M059J (cell line): ENCODE measurements at regions not wholly inside any gene's neighbourhood (a gene's known extent, or its start where the extent isn't known, plus 50 kb on each side); places are given as distances from the start of the nearest gene placed in this dataset.
"Not testable (repeated sequence)": the region's sequence is repeated elsewhere in the genome, so short reads cannot be mapped to it uniquely, and the experiment has no call there.

Experiments
- DNase-seq: peaks from one replicate; pipeline ENCODE4 v3.0.0-alpha.2; 2012; ENCODE audit warnings: low read depth

DNA sequence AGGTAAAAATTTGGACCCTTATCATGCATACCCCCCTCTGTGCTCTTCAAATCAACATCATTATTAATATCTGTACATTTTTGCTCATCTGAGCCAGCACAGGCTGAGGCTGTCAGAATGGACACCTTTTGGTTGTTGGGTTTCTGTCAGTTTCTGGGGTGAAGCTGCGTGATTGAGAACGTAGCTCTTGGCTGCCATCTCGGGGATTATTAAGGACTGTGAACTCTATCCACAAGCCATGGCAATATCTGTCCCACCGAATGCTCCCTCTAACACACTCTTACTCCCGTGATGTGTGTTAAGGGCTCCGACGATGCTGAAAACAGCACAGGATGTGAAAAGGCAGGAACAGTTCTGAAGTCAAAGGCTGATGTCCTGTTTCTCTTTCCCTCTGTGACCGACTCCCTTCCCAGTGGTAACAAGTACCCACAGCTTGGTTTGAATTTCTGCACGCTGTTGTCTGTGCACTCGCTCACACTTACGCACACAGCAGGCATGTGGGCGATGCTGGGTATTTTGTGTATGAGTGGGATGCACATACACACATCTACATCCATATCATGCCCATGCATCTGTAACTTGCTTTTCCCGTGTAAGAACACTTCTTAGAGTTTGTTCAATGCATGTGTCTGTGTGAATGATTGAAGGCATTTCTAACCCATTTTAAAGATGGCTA is 405.6 kb downstream of the TMEM121 start:
- DNase-seq, result peak; percentile 2

DNA sequence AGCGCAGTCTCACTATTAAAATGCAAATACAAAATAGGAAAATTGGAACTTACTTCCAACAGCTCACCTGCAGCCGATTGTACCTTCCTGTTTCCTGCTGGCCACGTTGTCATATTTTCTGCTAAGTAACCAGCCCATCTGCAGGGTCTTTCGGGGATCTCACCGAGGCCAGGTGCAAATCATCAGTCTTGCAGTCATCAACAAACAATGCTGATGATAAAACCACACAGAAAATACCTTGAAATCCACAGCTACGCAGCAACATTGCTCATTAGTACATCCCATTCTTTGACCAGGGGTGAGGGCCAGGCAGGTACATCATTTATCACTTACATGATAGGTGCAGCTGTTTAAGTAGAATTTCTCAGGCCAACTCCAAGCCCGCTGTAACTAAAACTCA is 406.9 kb downstream of the TMEM121 start:
- no peak for DNase-seq

DNA sequence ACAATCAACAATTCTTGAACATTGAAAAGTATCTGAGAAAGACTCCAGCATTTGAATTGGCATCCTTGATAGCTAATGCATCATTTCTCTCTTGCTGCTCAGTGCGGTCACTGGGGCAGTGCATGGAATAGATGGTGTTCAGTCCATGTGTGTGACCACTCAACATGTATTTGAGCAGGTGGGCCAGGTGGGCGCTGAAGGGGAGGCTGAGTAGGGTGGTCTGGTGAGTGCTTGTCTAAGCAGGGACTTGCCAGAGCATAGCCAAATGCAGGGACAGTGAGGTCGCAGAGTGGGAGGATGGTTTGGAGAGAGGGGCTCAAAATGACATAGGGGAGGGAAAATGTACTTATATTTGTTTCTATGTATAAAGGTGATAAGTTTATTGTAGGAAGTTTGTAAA is 409.0 kb downstream of the TMEM121 start:
- no peak for DNase-seq

DNA sequence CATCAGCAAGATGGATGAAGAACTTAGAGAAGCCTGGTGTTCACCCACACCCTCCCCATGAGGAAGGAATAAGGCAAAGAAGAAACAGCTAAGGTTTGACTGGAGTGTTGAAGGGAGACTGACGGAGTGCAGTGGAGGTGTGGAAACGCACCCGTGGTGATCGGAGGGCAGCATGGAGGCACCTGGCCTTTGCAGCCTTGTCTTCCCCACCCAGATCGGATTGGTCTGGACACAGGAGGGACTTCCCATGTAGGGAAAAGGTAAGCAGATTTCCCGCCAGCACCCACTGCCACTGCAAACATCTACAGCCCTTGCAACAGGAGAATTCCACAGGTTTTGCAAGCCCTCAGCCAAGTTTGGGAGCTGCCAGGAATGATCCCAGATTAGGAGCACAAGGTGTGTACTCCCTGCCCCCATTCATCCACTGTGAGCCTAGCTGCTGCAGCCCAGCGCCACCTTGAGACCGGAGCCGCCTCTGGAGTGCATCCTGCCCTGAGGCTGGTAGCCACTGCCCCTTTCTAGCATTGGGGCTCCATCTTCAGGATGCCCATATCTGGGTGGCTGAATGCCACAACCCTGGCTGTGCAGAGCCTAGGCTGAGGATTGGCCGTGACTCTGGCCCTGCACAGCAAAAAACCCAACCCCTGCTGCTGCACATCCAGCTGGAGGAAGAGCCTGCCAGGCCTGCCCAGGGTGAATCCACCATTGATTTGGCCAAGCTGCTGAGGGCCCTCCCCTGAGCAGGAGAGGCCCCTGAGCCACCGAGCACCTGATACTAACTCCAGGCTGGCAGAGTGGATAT is 411.1 kb downstream of the TMEM121 start:
- no peak for DNase-seq

DNA sequence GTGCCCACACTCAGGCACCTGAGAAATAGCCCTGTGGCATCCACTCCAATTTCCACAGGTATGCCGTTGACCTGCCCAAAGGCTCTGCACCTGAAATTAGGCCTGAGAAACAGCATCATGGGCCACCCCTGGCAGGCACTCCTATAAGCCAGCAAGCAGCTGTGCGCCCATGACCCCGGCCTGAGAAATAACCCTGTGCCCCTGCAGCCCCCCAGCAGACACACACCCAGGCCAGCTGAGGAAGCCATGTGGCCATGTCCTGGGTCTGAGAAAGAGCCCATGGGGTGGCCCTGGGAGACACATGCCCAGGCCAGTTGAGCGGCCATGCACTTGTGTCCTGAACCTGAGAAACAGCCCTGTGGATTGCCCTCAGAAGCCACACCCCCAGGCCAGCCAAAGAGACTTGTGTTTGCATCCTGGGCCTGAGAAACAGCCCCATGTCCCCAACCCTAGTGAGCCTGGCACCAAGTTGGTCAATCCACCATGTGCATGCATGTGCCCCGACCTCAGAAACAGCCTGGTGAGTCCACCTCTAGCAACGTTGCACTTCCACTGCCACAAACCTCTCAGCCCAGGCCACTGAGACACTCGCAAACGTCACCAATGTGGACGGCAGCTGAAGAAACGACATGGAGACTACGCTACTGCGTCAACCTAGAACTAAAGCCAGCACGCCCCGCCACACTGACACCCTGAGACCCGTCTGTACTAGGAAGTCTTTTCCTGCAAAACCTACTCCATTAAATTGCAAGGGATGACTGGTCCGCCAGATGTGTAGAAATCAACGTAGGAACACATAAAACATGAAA is 411.9 kb downstream of the TMEM121 start:
- DNase-seq, result no peak

DNA sequence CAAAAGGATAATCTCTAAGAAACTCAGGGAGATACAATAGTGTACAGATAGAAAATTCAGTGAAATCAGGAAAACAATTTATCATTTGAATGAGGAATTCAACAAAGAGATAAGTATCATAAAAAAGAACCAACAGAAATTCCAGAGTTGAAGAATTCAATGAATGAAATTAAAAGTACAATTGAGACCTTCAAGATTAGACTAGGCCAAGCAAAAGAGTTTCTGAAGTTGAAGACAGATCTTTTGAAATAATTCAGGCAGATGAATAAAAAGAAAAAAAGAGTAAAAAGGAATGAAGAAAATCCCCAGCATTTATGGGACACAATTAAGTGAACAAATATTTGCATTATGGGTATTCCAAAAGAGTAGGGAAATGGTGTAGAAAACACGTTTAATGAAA is 412.6 kb downstream of the TMEM121 start:
- DNase-seq, result no peak

DNA sequence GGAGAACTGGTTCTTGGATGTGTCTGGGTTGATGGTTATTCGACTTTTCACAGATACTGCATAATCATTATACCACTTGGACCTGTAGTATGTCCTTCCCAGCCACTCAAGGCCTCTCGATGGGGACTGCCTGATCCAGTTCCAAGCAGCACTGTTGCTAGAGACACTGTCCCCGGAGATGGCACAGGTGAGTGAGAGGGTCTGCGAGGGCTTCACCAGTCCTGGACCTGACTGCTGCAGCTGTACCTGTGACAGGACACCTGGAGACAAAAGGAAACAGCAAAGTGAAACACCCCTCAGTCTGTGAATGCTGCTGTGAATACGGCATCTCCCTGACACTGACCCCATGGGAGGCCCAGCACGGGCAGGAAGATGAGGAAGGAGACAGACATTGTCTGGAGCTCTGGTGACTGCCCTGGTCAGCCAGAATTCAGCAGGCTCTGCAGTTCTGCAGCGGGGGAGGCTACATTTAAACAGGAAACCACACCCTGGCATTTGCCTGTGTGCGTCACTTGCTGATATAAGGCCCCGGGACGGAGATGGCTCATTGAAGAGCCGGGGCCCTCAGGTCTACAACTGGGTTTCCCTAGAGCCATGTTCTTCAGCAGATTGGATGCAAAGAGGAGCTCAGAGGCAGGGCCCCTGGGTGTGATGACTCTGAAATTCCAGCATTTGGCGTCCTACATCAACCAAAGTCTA is 413.6 kb downstream of the TMEM121 start:
- DNase-seq, result no peak

DNA sequence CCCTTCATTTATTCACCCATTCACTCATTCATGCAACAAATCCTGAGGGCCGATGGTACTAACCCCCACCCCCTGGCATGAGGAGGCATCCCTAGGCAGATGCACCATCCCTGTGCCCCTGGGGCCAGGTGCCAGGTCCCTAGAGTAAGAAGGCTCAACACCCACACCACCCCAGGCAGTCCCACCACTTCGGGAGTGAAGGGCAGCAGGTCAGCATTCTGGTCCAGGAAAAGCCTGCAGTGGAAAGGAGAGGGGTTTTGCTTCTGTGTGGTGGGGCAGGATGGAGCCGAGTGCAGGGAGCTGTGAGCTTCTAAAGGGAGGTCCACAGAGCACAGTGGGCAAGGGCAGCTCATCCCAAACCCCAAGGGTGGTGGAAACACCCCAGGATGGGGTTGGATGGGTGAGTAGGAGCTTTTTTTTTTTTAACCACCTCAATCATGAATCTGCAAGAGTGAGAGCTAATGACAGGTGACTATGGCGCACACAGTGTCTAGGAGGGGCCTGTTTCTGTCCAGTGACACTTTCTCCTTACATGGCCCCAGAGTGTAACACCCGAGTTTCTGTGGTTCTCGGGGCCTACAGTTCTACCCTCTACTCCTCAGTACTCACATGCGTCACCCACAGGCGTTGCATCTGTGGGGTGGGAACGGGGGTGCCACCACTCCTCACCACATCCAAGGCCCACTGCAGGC is 414.3 kb downstream of the TMEM121 start:
- no peak for DNase-seq

DNA sequence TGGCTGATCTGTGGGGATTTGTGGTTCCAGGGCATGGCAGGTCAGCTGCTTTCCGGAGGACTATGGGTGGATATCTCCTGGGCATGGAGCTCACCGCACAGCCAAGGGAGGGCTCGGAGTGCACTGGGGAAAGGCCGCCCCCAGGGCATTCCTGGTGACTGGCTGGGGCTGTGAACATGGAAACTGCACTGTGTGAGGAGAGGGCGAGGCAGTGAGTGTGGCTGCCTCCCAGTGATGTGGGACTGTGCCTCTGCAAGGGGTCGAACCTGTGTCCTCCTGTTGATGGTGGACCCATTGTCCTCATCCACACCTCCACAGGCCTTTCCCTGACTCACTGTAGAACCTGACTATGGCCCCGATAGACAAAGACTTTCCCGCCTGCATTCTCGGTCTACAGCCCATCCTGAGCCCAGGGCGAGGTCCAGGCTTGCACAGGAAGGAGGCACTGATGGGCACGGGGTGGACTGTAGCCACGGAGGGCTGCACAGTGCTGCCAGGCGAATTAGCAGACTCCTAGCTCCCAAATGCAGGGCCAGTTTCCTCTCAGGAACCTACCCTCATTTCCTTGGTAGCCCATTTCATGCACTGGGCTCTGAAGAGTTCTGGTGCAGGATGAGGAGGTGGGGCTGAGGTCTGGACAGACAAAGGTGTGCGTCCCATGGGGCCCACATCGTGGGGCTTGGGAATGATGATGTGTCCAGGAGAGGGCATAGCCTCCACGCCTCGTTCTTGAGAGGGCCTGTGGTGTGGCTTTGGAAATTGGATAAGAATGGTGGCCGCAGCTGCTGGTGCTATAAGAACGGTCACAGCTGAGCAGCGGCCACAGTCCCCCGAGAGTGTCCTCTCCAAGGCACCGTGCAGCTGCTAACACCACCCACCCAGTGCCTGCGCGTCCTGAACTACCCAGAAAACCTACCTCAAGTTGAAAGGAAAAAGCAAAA is 415.1 kb downstream of the TMEM121 start:
- no peak for DNase-seq

DNA sequence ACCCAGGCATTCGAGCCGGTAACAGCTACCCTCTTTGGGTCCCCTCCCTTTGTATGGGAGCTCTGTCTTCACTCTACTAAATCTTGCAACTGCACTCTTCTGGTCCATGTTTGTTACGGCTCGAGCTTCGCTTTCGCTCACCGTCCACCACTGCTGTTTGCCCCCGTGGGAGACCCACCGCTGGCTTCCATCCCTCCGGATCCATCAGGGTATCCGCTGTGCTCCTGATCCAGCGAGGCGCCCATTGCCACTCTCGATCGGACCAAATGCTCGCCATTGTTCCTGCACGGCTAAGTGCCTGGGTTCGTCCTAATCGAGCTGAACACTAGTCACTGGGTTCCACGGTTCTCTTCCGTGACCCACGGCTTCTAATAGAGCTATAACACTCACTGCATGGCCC is 416.3 kb downstream of the TMEM121 start:
- not testable (repeated sequence) for DNase-seq

DNA sequence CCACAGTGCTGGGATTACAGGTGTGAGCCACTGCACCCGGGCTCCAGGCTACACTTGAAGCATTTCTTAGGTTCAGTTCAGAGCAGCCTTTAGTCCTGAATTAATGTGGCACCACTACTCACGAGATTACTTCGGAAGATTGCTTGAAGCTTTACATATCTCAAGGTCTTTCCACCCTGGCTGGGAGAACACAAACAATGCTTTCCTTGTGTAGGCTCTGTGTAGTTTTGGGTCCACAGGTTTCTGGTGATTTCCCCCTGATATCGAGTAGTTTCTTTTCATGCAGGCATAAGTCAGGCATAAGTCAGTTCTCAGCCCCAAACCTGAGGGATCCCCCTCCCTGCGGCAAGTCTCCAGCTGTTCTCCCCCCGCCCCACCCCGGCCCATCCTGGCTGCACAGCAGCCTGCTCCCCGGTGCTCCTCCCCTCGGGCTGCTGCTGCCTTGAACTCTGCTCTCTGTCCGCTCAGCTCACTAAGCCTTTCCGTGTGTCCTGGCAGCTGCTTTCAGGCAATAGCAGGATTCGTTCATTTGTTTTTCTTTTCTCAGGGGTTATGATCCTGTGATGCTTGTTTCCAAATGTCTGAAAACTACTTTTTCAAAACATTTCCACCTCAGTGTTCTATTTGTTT is 417.7 kb downstream of the TMEM121 start:
- DNase-seq, result no peak

DNA sequence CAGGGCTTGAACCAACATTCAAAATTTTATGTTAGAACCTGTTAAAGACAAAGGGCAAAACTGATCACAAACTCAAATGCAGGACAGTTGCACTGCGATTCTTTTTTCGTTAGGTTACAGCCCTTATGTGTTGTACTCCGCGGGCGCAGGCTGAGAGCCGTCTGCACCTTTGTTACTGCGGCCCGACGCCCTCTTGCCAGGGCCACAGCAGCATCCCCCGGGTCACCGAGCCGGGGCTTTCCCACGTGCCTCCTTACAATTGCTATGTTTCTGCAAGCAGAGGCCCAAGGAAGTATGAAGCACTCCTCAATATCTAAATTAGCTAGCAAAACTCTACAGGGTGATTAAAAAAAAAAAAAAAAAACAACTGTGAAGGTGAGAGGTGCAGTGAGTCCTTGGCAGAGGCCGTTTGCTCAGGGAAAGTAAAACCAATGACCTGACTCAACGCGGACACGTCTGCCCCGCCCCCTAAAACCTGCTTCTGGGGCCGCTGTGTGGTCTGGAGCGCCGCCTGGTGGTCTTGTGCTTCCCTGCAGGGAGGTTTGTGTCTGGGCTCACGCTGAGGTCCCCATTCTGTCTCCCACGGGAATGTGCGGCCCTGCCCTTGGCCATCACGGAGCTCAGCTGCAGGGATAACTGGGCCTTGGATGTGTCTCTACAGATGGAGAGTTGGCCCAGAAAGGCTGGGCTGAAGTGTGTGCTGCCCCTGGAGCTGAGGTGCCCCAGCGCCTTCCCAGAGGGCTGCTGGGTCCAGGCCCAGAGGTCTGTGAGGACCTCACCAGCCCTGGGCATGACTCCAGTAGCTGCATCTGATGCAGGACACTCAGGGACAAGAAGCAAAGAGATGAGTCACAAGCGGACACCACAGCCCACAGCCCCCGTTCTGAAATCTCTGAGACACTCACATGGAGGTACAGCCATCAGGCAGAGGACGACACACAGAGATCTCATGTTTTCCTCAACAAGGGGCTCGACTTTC is 418.5 kb downstream of the TMEM121 start:
- DNase-seq, result peak; percentile 57

DNA sequence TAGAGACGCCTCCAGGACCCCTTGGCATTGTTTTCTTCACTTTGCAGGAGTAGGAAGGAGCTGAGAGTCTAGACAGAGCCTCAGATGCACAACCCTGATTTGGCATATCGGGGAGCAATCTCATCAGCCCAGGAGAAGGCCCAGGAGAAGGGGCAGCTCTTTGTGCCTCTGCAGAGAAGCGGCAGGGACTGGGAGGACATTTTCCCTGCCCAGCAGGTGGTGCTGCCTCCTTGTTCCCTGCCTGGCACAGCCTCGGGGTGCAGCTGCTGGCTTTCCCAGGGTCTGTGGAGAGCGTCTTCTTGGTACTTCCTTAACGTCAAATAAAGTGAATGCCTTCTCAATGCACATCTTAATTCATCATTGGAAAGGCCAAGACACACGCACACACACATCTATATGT is 419.5 kb downstream of the TMEM121 start:
- peak; percentile 2 for DNase-seq

DNA sequence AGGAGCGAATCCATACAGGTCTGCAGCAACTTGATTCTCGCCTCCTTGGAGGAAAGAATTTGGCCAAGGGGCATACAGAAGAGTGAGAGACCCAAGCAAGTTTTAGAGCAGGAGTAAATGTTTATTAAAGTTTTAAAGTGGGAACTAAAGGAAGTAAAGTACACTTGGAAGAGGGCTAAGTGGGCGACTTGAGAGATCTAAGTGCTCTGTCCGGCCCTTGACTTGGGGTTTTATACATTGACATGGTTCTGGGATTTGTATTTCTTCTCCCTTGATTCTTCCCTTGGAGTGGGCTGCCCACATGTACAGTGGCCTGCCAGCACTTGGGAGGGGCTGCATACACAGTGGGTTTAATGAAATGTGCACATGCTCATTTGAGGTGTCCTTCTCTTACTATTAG is 421.2 kb downstream of the TMEM121 start:
- DNase-seq, result no peak

DNA sequence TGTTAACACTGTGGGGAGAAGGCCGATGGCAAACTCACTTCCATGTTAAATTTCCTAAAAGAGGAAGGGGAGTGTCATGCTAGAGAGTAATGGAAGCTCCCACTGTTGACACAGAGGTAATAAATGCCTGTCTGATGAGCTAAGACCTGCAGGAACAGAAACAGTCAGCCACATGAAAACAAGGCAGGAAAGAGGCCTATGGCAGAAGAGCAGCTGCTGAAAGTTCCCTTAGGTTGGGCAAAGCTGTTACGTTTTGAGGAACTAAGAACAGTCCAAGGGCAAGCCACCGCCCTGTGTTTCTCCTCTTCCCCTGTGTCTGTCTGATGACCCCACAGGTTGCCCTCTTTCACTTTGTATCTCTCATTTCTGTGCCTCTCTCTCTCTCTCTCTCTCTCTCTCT is 422.6 kb downstream of the TMEM121 start:
- not testable (repeated sequence) for DNase-seq

DNA sequence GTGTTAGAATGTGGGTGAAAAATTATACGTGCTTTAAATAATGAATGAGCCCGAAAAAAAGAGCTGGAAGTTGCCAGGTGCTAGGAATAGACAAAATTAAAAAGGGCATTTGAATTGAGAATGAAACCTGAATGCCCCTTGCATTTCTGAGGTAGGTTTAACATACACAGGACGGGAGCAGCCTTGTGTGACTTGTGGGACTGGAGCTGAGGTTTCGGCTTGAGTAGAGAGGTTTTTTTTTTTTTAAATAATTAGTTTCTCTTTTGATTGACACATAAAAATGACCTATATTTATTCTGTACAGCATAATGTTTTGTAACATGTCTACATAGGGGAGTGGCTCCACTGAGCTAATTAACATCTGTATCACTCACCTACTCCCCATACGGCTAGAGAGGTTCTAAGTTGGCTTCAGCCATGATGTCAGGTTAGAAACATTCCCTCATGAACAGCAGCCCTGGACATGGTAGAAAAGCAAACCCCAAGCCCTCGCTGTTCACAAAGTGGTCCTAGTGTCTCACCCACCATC is 424.0 kb downstream of the TMEM121 start:
- not testable (repeated sequence) for DNase-seq

DNA sequence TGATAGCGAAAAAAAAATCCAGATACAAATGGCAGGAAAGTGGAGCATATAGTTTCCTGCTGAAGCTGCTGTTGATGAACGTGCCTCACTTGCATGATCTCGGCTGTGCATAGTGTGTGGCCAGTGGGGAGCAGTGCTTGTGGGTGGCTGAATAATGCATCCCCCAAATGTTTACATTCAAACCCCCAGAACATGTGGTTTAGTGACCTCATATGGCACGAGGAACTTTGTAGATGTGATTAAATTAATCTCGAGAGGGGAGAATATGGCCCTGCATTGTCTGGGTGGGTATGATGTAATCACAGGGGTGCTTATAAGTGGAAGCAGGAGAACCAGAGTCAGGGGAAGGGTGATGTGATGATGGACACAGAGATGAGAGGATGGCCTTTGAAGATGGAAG is 425.0 kb downstream of the TMEM121 start:
- no peak for DNase-seq

DNA sequence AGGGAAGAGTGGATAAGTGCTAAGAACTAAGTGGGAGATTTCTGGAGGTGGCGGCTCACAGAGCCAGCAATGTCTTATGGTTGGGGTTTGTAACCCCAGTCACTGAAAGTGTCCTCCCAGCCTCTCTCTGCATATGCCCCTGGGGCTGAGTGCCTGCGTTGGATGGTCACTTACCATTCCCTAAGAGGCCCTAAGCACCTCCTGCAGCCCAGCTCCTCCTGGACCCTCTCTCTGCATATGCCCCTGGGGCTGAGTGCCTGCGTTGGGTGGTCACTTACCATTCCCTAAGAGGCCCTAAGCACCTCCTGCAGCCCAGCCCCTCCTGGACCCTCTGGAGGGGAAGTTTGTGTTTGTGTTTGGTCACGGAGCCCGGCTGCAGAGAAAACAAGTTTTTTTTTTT is 425.8 kb downstream of the TMEM121 start:
- no peak for DNase-seq
